LNCaP clone FGC (cell line): ENCODE measurements at regions not wholly inside any gene's neighbourhood (a gene's known extent, or its start where the extent isn't known, plus 50 kb on each side); places are given as distances from the start of the nearest gene placed in this dataset.

Source experiments
- DNase-seq: peaks from one replicate; pipeline ENCODE4 v3.0.0-alpha.2; 2011; ENCODE audit warnings: low read depth
- H3K4me3 ChIP-seq: 2 replicates; pipeline ENCODE4 v1.5.1; 2011; ENCODE audit warnings: mild to moderate bottlenecking, low read depth, low read length, control low read depth
- TF ChIP-seq, protein P1 (sequence below): IDR thresholded peaks from 2 replicates; pipeline ENCODE4 v1.5.1; 2012; ENCODE audit warnings: mild to moderate bottlenecking; ENCODE audit not compliant: control insufficient read depth, insufficient read depth; ENCODE audit errors: extremely low read depth

DNA sequence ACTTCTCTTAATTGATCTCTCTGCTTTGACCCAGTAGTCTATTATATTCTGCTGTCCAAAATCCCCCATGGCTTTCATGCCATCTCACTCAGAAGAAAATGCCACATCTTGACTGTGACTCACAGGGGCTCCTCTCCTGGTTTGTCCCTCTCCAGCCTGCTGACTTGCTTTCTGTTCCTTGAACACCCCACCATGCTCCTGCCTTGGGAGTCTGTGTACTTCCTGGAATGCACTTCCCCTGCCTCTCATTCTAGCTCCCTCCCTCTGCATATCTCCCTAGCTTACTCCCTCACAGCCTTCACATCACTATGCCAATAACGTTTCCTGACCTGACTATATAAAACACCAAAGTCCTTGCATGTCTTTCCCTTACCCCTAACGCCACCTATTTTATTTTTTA lies 167.2 kb downstream of the TRIB2 start:
- DNase-seq: no peak
- TF ChIP-seq, protein P1, sequence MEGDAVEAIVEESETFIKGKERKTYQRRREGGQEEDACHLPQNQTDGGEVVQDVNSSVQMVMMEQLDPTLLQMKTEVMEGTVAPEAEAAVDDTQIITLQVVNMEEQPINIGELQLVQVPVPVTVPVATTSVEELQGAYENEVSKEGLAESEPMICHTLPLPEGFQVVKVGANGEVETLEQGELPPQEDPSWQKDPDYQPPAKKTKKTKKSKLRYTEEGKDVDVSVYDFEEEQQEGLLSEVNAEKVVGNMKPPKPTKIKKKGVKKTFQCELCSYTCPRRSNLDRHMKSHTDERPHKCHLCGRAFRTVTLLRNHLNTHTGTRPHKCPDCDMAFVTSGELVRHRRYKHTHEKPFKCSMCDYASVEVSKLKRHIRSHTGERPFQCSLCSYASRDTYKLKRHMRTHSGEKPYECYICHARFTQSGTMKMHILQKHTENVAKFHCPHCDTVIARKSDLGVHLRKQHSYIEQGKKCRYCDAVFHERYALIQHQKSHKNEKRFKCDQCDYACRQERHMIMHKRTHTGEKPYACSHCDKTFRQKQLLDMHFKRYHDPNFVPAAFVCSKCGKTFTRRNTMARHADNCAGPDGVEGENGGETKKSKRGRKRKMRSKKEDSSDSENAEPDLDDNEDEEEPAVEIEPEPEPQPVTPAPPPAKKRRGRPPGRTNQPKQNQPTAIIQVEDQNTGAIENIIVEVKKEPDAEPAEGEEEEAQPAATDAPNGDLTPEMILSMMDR: no peak

DNA sequence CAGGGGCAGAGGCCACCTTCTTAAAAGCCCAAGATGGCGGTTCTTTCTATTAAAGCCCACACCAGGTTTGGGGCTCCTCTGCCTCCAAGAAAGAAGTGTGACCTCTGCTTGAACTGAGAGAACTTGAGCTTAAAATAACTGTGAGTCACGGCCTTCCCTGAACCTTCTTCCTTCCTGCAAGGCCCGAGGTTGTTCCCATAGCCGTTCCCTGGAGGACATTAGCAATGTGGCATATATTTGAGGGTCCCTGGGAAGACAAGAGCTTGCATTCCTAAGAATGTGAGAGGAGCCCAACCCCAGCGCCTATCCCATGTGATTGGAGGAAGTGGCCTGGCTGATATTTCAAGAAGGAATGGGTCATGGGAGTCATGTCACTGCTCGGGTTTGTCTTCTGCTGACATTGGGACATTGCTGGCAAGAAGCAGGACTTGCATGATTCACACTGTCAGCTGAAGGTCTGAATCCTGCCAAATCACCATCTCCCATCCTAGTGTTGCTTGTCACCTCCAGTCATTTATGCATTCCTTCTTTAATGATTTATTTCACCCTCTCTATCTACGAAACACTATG lies 168.1 kb downstream of the TRIB2 start:
- no peak for DNase-seq
- H3K4me3 ChIP-seq: no peak overlapping the region
- TF ChIP-seq, protein P1: no peak

More for the DNA sequence above, 167.2 kb downstream of the TRIB2 start:
- no peak overlapping the region for H3K4me3 ChIP-seq

DNA sequence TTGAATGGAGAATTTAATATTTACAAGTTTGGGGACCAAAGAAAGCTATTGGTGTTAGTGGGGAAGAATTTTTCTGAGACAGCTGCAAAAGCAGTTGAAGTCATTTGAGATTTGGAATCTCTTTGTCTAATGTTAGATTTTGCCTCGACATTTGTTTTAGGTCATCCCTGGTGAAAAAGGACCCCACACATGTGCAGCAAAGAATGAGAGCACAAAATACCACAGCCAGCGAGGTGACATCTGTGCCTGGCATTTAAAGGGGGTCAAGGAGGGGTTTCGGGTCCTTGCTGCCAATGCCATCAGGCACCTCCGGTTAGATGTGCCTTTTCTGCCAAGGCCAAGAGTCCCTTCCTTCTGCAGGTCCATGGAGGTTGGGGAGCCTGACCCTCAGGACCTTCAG lies 173.3 kb downstream of the TRIB2 start:
- no peak for DNase-seq
- TF ChIP-seq, protein P1: no peak

DNA sequence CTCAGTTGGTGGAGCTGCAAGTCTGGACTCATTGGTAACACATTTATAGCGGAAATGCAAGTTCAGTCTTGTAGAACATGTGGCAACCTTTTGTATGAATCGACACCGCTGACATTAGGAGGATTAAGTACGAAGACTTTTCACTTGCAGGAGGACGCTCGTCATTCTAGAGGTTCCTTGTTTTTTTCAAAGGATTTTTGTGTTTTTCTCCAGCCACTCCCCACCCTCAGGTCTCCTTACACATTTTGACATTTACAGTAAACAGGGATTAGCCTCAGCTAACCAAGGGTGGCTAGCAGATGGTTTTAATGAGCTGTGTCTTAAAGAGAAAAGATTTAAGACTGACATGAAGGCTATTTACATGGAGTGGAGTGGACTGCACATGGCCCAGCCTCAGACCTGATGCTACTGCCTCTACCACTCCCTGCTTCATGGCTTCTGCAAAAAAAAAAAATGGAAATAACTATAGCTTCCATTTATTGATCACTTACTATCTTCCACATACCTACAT lies 173.8 kb downstream of the TRIB2 start:
- H3K4me3 ChIP-seq: no peak overlapping the region
- DNase-seq: no peak
- TF ChIP-seq, protein P1: no peak

More for the DNA sequence above, 173.3 kb downstream of the TRIB2 start:
- no peak overlapping the region for H3K4me3 ChIP-seq

DNA sequence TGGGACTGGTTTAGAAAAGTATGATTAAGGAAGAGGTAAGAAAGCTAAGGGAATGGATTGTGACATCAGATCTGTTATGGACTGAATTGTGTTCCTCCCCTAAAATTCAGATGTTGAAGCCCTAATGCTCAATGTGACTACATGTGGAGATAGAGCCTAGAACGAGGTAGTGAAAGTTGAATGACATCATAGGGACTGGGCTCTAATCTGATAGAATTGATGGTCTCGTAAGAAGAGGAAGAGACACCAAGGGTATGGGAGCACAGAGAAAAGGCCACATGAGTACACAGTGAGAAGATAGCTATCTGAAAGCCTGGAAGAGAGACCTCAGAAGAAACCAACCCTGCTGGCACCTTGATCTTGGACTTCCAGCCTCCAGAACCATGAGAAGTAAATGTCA lies 178.3 kb downstream of the TRIB2 start:
- no peak for DNase-seq
- no peak overlapping the region for H3K4me3 ChIP-seq
- TF ChIP-seq, protein P1: no peak

DNA sequence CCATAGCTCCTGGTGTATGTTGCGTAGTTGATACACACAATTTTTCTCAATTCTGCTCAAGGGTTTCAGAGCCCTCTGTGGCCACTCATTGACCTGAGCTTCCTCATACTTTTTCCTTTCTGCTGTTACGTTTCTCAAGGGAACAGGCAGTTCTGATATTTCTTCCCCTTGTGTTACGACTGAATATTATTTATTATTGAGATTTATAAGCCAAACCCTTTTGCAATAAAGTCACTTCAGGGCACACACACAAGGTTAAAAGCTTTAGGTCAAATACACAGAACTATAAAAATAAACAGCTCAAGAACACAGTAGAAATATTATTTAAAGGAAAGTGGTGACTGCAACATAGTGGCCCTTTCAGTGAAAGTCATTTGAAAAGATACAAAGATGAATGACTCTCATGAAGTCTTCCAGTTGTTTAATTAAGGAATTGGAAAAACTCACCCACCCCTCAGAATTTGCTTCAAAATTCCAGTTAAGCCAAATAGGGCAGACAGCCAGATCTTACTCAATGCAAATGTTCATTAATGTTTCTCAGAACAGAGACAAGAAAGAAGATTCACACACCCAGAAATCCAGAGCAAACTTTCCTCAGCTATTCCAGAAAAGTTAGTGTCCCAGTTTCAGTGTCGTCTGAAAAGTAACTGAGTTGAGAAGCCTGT lies 179.7 kb downstream of the TRIB2 start:
- TF ChIP-seq, protein P1: no peak
- DNase-seq: no peak
- H3K4me3 ChIP-seq: no peak overlapping the region
